OCI-LY3 (cell line): ENCODE measurements at regions not wholly inside any gene's neighbourhood (a gene's known extent, or its start where the extent isn't known, plus 50 kb on each side); places are given as distances from the start of the nearest gene placed in this dataset.

Experiments
- CTCF ChIP-seq: fragments of 200-600, 300-600 bp; sonication (generic); IDR thresholded peaks from 2 replicates; pipeline ENCODE4 v1.5.1; 2014; ENCODE audit warnings: antibody characterized with exemption, low read length, low read depth
- EZH2phosphoT487 ChIP-seq: fragments of 200-600 bp; shearing (Covaris generic); IDR thresholded peaks from 2 replicates; pipeline ENCODE4 v1.6.1; 2018; ENCODE audit warnings: antibody characterized with exemption, mixed run types, low read depth

GRCh38 chr11:69431136-69431535, 50.3 kb upstream of the LINC01488 start:
- TF ChIP-seq EZH2phosphoT487 (no peak), CTCF (no peak)
